ENCODE measurements at regions not wholly inside any gene's neighbourhood (a gene's known extent, or its start where the extent isn't known, plus 50 kb on each side); places are given as distances from the start of the nearest gene placed in this dataset.

DNA sequence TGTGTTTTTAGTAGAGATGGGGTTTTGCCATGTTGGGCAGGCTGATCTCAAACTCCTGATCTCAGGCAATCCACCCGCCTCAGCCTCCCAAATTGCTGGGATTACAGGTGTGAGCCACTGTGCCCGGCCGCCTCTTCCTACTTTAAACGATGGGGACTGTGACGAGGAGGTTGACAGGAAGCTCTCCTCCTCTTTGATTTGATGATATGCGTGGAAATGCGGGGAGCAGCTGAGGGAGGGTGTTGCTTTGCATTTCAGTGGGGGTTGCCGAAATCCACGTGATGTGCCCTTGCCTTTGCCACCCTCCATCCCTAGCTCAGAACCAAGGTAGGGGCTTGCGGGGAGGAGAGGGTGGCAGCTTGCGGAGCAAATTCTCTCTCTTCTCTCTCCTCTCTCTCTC lies 189.6 kb downstream of the AACS start:
- Histone ChIP-seq H3K9me2 (ENCODE audit: insufficient read depth) (no peaks in the 10 kb centered on the region), H3K36me3 (ENCODE audit: low read depth) (no peaks in the 10 kb centered on the region), H3F3A (ENCODE audit: insufficient read depth) (no peaks in the 10 kb centered on the region), H3K4me2 (ENCODE audit: unreplicated experiment) (no peak overlapping the region), H3K4me3 (no peak overlapping the region), H4K20me1 (ENCODE audit: insufficient read depth) (no peaks in the 10 kb centered on the region), H2AFZ (no peak overlapping the region), H3K27me3 (replicated peaks; ENCODE audit: insufficient read depth) (no peaks in the 10 kb centered on the region), H3K79me2 (ENCODE audit: insufficient read depth) (no peaks in the 10 kb centered on the region), H3K4me1 (ENCODE audit: insufficient read depth) (no peaks in the 10 kb centered on the region), H3K9me3 (ENCODE audit: low read depth) (no peaks in the 10 kb centered on the region), H3K27ac (no peak overlapping the region), H3K9ac (no peak overlapping the region)
- WGBS, 2 experiments (ENCODE audit: low coverage in 1 of 2, low lambda C conversion rate in 2 of 2, missing lambda C conversion rate in 2 of 2): 55 to 61% methylated on average over 10 to 11 of the region's 11 CpGs
- TF ChIP-seq EZH2phosphoT487 (IDR thresholded peaks at IDR 0.05; ENCODE audit: insufficient read depth, low read depth) (no peak), EZH2 (IDR thresholded peaks at IDR 0.05; ENCODE audit: insufficient read depth, poor library complexity, severe bottlenecking) (no peak)
- no peak for DNase-seq
- in situ Hi-C loops (cut with MboI): no loop called here

DNA sequence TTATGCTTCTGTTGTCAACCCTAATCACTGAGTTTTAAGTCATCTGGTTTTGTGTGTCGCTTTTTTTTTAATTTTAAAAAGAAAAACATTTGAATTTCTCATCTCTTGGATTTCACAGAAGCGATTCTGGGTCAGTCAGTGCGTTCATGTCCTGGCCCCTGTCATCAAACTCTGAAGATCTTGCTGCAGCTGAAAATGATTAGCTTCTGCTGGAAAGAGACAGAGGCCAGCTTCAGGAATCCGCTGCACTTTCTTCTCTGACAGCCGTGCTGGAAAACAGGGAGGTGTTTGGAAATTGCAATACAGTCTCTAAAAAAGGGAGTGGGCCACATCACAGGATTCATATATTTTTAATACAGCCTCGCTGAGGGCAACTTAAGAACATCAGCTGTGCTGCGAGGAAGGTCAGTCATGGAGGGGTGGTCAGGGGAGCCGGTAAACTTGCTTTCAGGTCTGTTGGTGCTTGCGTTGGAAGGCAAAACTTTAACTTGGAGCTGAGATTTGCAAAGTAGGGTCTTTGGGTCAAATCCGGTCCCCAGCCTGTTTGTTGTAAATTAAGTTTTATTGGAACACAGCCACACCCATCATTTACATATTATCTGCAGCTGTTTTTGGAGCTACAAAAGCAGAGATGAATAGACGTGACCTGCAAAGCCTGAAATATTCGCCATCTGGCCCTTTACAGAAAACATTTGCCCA lies 190.8 kb downstream of the AACS start:
- no peaks in the 10 kb centered on the region for H3K27me3 ChIP-seq (replicated peaks; ENCODE audit: insufficient read depth)
- no peak overlapping the region for H3K4me3 ChIP-seq
- no peaks in the 10 kb centered on the region for H3K9me3 ChIP-seq (ENCODE audit: low read depth)
- no peak overlapping the region for H3K9ac ChIP-seq
- H3K27ac ChIP-seq: no peak overlapping the region
- 7 to 8% methylated on average over 12 of the region's 12 CpGs for WGBS, 2 experiments (ENCODE audit: low coverage in 1 of 2, low lambda C conversion rate in 2 of 2, missing lambda C conversion rate in 2 of 2)
- in situ Hi-C loops (cut with MboI): no loop called here
- no peaks in the 10 kb centered on the region for H3F3A ChIP-seq (ENCODE audit: insufficient read depth)
- H3K79me2 ChIP-seq (ENCODE audit: insufficient read depth): no peaks in the 10 kb centered on the region
- H4K20me1 ChIP-seq (ENCODE audit: insufficient read depth): no peaks in the 10 kb centered on the region
- no peak for DNase-seq
- TF ChIP-seq EZH2phosphoT487 (IDR thresholded peaks at IDR 0.05; ENCODE audit: insufficient read depth, low read depth): no peak
- TF ChIP-seq EZH2 (IDR thresholded peaks at IDR 0.05; ENCODE audit: insufficient read depth, poor library complexity, severe bottlenecking): no peak
- no peak overlapping the region for H2AFZ ChIP-seq
- no peak overlapping the region for H3K4me2 ChIP-seq (ENCODE audit: unreplicated experiment)
- H3K4me1 ChIP-seq (ENCODE audit: insufficient read depth): no peaks in the 10 kb centered on the region
- H3K36me3 ChIP-seq (ENCODE audit: low read depth): no peaks in the 10 kb centered on the region
- H3K9me2 ChIP-seq (ENCODE audit: insufficient read depth): no peaks in the 10 kb centered on the region

DNA sequence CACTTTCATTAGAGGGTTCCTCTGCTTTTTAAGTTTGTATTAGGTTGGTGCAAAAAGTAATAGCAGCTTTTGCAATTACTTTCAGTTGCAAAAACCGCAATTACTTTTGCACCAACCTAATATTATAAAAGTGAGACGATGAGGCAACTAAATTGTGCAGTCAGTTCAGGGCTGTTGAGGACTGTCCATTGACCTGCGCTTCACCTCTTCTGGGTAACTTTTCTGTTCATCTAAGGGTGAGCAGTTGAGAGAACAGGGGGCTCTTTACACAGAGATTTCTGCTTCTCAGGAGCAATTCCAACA lies 191.3 kb downstream of the AACS start:
- Histone ChIP-seq H3K36me3 (ENCODE audit: low read depth) (no peaks in the 10 kb centered on the region), H3K4me2 (ENCODE audit: unreplicated experiment) (no peak overlapping the region), H3K79me2 (ENCODE audit: insufficient read depth) (no peaks in the 10 kb centered on the region), H3K9ac (no peak overlapping the region), H3K4me3 (no peak overlapping the region), H3K27ac (no peak overlapping the region), H3F3A (ENCODE audit: insufficient read depth) (no peaks in the 10 kb centered on the region), H3K9me3 (ENCODE audit: low read depth) (no peaks in the 10 kb centered on the region), H2AFZ (no peak overlapping the region), H3K9me2 (ENCODE audit: insufficient read depth) (no peaks in the 10 kb centered on the region), H4K20me1 (ENCODE audit: insufficient read depth) (no peaks in the 10 kb centered on the region), H3K27me3 (replicated peaks; ENCODE audit: insufficient read depth) (no peaks in the 10 kb centered on the region), H3K4me1 (ENCODE audit: insufficient read depth) (no peaks in the 10 kb centered on the region)
- 10 to 11% methylated on average over 3 of the region's 3 CpGs for WGBS, 2 experiments (ENCODE audit: low coverage in 1 of 2, low lambda C conversion rate in 2 of 2, missing lambda C conversion rate in 2 of 2)
- in situ Hi-C loops (cut with MboI): no loop called here
- no peak for DNase-seq
- TF ChIP-seq EZH2 (IDR thresholded peaks at IDR 0.05; ENCODE audit: insufficient read depth, poor library complexity, severe bottlenecking): no peak
- no peak for TF ChIP-seq EZH2phosphoT487 (IDR thresholded peaks at IDR 0.05; ENCODE audit: insufficient read depth, low read depth)

DNA sequence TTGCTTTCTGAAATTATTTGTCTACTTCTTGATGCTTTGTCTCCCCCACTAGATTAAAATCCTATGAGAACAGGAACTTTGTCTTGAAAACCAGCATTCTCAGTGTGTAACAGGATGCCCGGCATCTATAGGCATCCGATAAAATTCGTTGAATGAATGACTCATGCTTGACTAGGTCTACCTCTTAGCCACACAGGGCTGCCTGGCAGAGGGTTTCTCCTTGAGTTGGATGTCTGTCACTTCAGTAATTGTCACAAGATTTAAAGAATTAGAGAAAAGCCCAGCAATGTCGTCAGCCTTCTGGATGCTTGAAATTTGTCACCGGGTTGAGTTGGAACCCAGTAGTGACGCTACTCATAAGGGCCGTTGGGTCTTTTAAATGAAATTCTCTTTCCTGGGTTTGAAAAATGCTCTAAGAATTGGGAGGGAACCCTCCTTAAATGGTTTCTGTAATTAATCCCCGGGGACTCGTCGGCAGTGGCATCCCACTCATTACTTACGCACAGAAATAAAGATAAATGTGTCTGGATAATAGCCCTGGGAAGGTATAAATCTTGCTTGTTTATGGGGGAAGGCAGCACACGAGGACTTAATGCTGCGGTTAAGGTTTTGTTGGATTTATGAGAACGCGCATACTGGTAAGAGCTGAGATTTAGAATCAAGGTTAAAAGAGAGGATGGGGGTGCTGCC lies 194.1 kb downstream of the AACS start:
- H3K27me3 ChIP-seq (replicated peaks; ENCODE audit: insufficient read depth): no peaks in the 10 kb centered on the region
- no peak for TF ChIP-seq EZH2 (IDR thresholded peaks at IDR 0.05; ENCODE audit: insufficient read depth, poor library complexity, severe bottlenecking)
- TF ChIP-seq EZH2phosphoT487 (IDR thresholded peaks at IDR 0.05; ENCODE audit: insufficient read depth, low read depth): no peak
- H3K79me2 ChIP-seq (ENCODE audit: insufficient read depth): no peaks in the 10 kb centered on the region
- no peak overlapping the region for H3K9ac ChIP-seq
- no peak overlapping the region for H3K27ac ChIP-seq
- H3K9me2 ChIP-seq (ENCODE audit: insufficient read depth): no peaks in the 10 kb centered on the region
- no peaks in the 10 kb centered on the region for H3K9me3 ChIP-seq (ENCODE audit: low read depth)
- H2AFZ ChIP-seq: no peak overlapping the region
- no peaks in the 10 kb centered on the region for H3K4me1 ChIP-seq (ENCODE audit: insufficient read depth)
- no peaks in the 10 kb centered on the region for H4K20me1 ChIP-seq (ENCODE audit: insufficient read depth)
- H3K4me2 ChIP-seq (ENCODE audit: unreplicated experiment): no peak overlapping the region
- H3K36me3 ChIP-seq (ENCODE audit: low read depth): no peaks in the 10 kb centered on the region
- in situ Hi-C loops (cut with MboI): no loop called here
- no peak overlapping the region for H3K4me3 ChIP-seq
- DNase-seq: no peak
- WGBS, 2 experiments (ENCODE audit: low coverage in 1 of 2, low lambda C conversion rate in 2 of 2, missing lambda C conversion rate in 2 of 2): 29 to 39% methylated on average over 15 of the region's 15 CpGs
- H3F3A ChIP-seq (ENCODE audit: insufficient read depth): no peaks in the 10 kb centered on the region

Data from GM23248 (cell line).